ENCODE measurements at regions not wholly inside any gene's neighbourhood (a gene's known extent, or its start where the extent isn't known, plus 50 kb on each side); places are given as distances from the start of the nearest gene placed in this dataset.

- Mint-ChIP-seq H3K36me3 (ENCODE audit: low read depth, unreplicated experiment) (no peaks in the 10 kb centered on the region), H3K4me1 (ENCODE audit: low read depth, unreplicated experiment) (no peaks in the 10 kb centered on the region), H3K27me3 (ENCODE audit: low read depth, unreplicated experiment) (peaks cover 7% of the 10 kb centered on the region), H3K4me3 (ENCODE audit: unreplicated experiment) (no peak overlapping the region), H3K9me3 (ENCODE audit: unreplicated experiment) (peaks cover 5% of the 10 kb centered on the region), H3K27ac (ENCODE audit: unreplicated experiment) (no peak overlapping the region)
- no peak for TF ChIP-seq CTCF (IDR thresholded peaks at IDR 0.05; ENCODE audit: insufficient read depth, low read depth, low read length)
- no peak for TF ChIP-seq EZH2 (IDR thresholded peaks at IDR 0.05; ENCODE audit: insufficient read depth, low read length)
- Histone ChIP-seq H3K4me2 (ENCODE audit: low read length) (no peak overlapping the region), H3K79me2 (ENCODE audit: insufficient read depth, low read length) (no peaks in the 10 kb centered on the region), H3K27ac (ENCODE audit: low read depth, low read length) (no peak overlapping the region), H3K36me3 (ENCODE audit: insufficient read depth, low read length) (no peaks in the 10 kb centered on the region), H3K4me3 (ENCODE audit: insufficient read depth, low read depth, low read length) (no peak overlapping the region), H4K20me1 (ENCODE audit: insufficient read depth, low read length) (no peaks in the 10 kb centered on the region), H3K4me1 (ENCODE audit: insufficient read depth, low read length) (no peaks in the 10 kb centered on the region), H3K9ac (ENCODE audit: low read length) (no peak overlapping the region), H3K27me3 (ENCODE audit: insufficient read depth, low read length) (no peaks in the 10 kb centered on the region), H2AFZ (ENCODE audit: low read depth, low read length) (no peak overlapping the region), H3K9me3 (ENCODE audit: insufficient read depth, low read depth, low read length) (no peaks in the 10 kb centered on the region)
- DNase-seq (ENCODE audit: low read depth): no peak
- FAIRE-seq: no peak
These were observed 104.7 kb upstream of the IRX4 start for GRCh38 chr5:1987471-1987870.

GRCh38 chr5:1985781-1986180, 103.1 kb upstream of the IRX4 start:
- H3K27me3 ChIP-seq (ENCODE audit: insufficient read depth, low read length): no peaks in the 10 kb centered on the region
- H3K79me2 ChIP-seq (ENCODE audit: insufficient read depth, low read length): no peaks in the 10 kb centered on the region
- Mint-ChIP-seq H3K27ac (ENCODE audit: unreplicated experiment) (no peak overlapping the region), H3K27me3 (ENCODE audit: low read depth, unreplicated experiment) (peaks cover 4% of the 10 kb centered on the region), H3K9me3 (ENCODE audit: unreplicated experiment) (peaks cover 3% of the 10 kb centered on the region), H3K4me1 (ENCODE audit: low read depth, unreplicated experiment) (no peaks in the 10 kb centered on the region), H3K36me3 (ENCODE audit: low read depth, unreplicated experiment) (no peaks in the 10 kb centered on the region), H3K4me3 (ENCODE audit: unreplicated experiment) (no peak overlapping the region)
- no peak for DNase-seq (ENCODE audit: low read depth)
- H3K9me3 ChIP-seq (ENCODE audit: insufficient read depth, low read depth, low read length): no peaks in the 10 kb centered on the region
- H3K27ac ChIP-seq (ENCODE audit: low read depth, low read length): no peak overlapping the region
- H3K4me2 ChIP-seq (ENCODE audit: low read length): no peak overlapping the region
- H3K4me1 ChIP-seq (ENCODE audit: insufficient read depth, low read length): no peaks in the 10 kb centered on the region
- H3K9ac ChIP-seq (ENCODE audit: low read length): no peak overlapping the region
- TF ChIP-seq CTCF (IDR thresholded peaks at IDR 0.05; ENCODE audit: insufficient read depth, low read depth, low read length): no peak
- TF ChIP-seq EZH2 (IDR thresholded peaks at IDR 0.05; ENCODE audit: insufficient read depth, low read length): no peak
- FAIRE-seq: no peak
- no peak overlapping the region for H2AFZ ChIP-seq (ENCODE audit: low read depth, low read length)
- H3K36me3 ChIP-seq (ENCODE audit: insufficient read depth, low read length): no peaks in the 10 kb centered on the region
- no peaks in the 10 kb centered on the region for H4K20me1 ChIP-seq (ENCODE audit: insufficient read depth, low read length)
- no peak overlapping the region for H3K4me3 ChIP-seq (ENCODE audit: insufficient read depth, low read depth, low read length)

GRCh38 chr5:1983919-1984695, 101.4 kb upstream of the IRX4 start:
- no peak overlapping the region for H3K4me2 ChIP-seq (ENCODE audit: low read length)
- no peaks in the 10 kb centered on the region for H3K4me1 ChIP-seq (ENCODE audit: insufficient read depth, low read length)
- H3K36me3 ChIP-seq (ENCODE audit: insufficient read depth, low read length): no peaks in the 10 kb centered on the region
- no peaks in the 10 kb centered on the region for H3K27me3 ChIP-seq (ENCODE audit: insufficient read depth, low read length)
- H3K27me3 Mint-ChIP-seq (ENCODE audit: low read depth, unreplicated experiment): no peaks in the 10 kb centered on the region
- no peak overlapping the region for H3K9ac ChIP-seq (ENCODE audit: low read length)
- no peak overlapping the region for H3K4me3 Mint-ChIP-seq (ENCODE audit: unreplicated experiment)
- H3K27ac Mint-ChIP-seq (ENCODE audit: unreplicated experiment): no peak overlapping the region
- H3K79me2 ChIP-seq (ENCODE audit: insufficient read depth, low read length): no peaks in the 10 kb centered on the region
- TF ChIP-seq CTCF (IDR thresholded peaks at IDR 0.05; ENCODE audit: insufficient read depth, low read depth, low read length) (no peak), EZH2 (IDR thresholded peaks at IDR 0.05; ENCODE audit: insufficient read depth, low read length) (no peak)
- no peaks in the 10 kb centered on the region for H4K20me1 ChIP-seq (ENCODE audit: insufficient read depth, low read length)
- H3K4me1 Mint-ChIP-seq (ENCODE audit: low read depth, unreplicated experiment): no peaks in the 10 kb centered on the region
- no peaks in the 10 kb centered on the region for H3K9me3 Mint-ChIP-seq (ENCODE audit: unreplicated experiment)
- no peak overlapping the region for H3K27ac ChIP-seq (ENCODE audit: low read depth, low read length)
- DNase-seq (ENCODE audit: low read depth) (no peak), FAIRE-seq (no peak)
- no peaks in the 10 kb centered on the region for H3K36me3 Mint-ChIP-seq (ENCODE audit: low read depth, unreplicated experiment)
- no peak overlapping the region for H3K4me3 ChIP-seq (ENCODE audit: insufficient read depth, low read depth, low read length)
- no peak overlapping the region for H2AFZ ChIP-seq (ENCODE audit: low read depth, low read length)
- H3K9me3 ChIP-seq (ENCODE audit: insufficient read depth, low read depth, low read length): no peaks in the 10 kb centered on the region

Measured in astrocyte (in vitro differentiated cells and primary cell).